ENCODE measurements at regions not wholly inside any gene's neighbourhood (a gene's known extent, or its start where the extent isn't known, plus 50 kb on each side); places are given as distances from the start of the nearest gene placed in this dataset.

DNA sequence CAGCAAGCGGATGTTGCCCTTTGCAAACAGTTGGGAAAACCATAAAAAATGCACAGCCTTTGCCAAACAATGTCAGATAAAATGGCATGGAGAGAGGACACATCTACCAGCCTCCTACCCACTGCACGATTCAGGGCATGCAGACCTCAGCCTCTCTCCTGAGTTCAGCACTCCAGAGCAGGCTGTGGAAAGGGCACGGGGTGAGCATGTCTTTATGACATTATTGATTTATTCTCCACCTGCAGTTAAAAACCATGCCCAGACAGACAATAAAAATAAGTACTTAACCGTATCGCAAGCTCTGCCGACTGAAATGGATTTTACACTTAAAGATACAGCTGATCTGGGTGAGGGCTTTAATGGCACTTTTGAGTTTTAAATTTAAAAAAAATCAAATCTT lies 127.1 kb downstream of the MAF start:
- no peak overlapping the region for H3K4me3 ChIP-seq (ENCODE audit: low read length)
- DNase-seq (ENCODE audit: low read depth): no peak
- TF ChIP-seq CTCF (conservative IDR thresholded peaks at IDR 0.05; ENCODE audit: low read depth, low read length): no peak

DNA sequence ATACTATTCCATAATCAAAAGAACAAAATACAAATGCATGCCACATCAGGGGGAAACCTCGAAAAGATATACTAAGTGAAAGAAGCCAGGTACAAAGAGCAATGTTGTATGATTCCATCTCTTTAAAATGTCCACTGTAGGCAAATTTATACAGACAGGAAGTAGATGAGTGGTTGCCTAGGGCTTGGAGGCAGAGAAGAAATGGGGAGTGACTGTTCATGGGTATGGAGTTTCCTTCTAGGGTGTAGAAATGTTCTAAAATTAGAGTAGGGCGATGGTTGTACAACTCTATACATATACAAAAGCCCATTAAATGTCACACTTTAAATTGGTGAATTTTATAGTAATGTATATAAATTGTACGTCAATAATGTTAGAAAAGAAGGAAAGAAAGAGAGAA lies 128.1 kb downstream of the MAF start:
- DNase-seq (ENCODE audit: low read depth): no peak
- no peak overlapping the region for H3K4me3 ChIP-seq (ENCODE audit: low read length)
- no peak for TF ChIP-seq CTCF (conservative IDR thresholded peaks at IDR 0.05; ENCODE audit: low read depth, low read length)

GRCh38 chr16:79469999-79470398 lies 130.5 kb downstream of the MAF start:
- H3K4me3 ChIP-seq (ENCODE audit: low read length): no peak overlapping the region
- DNase-seq (ENCODE audit: low read depth): no peak
- TF ChIP-seq CTCF (conservative IDR thresholded peaks at IDR 0.05; ENCODE audit: low read depth, low read length): no peak

DNA sequence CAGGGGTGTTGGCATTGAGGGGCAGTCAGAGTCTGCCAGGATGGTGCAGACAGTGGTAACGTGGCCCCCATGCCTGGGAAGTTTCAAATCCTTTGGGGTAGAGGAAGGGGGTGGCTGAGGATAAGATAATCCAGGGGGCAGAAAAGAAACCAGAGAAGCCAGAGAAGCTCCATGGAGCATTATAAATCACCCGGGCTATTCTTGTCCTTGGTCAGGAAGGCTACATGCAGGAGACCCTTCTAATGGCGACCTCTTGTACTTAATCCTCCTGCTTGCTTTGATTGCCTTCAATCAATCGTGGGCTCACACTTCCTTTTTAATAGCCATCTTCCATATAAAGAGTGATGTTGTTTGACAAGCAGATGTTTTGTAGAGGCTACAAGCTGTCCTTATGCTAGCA lies 131.9 kb downstream of the MAF start:
- TF ChIP-seq CTCF (conservative IDR thresholded peaks at IDR 0.05; ENCODE audit: low read depth, low read length): no peak
- H3K4me3 ChIP-seq (ENCODE audit: low read length): no peak overlapping the region
- no peak for DNase-seq (ENCODE audit: low read depth)

- DNase-seq (ENCODE audit: low read depth): no peak
- no peak overlapping the region for H3K4me3 ChIP-seq (ENCODE audit: low read length)
- TF ChIP-seq CTCF (conservative IDR thresholded peaks at IDR 0.05; ENCODE audit: low read depth, low read length): no peak
Measured at GRCh38 chr16:79468121-79468552, 132.4 kb downstream of the MAF start.

- no peak for TF ChIP-seq CTCF (conservative IDR thresholded peaks at IDR 0.05; ENCODE audit: low read depth, low read length)
- DNase-seq (ENCODE audit: low read depth): no peak
- H3K4me3 ChIP-seq (ENCODE audit: low read length): no peak overlapping the region
Measured at GRCh38 chr16:79466111-79466510, 134.4 kb downstream of the MAF start.

- DNase-seq (ENCODE audit: low read depth): no peak
- no peak overlapping the region for H3K4me3 ChIP-seq (ENCODE audit: low read length)
- TF ChIP-seq CTCF (conservative IDR thresholded peaks at IDR 0.05; ENCODE audit: low read depth, low read length): no peak
Measured at GRCh38 chr16:79463841-79464240, 136.7 kb downstream of the MAF start.

Data from retinal pigment epithelial cell (primary cell).